EL (cell line): ENCODE measurements at regions not wholly inside any gene's neighbourhood (a gene's known extent, or its start where the extent isn't known, plus 50 kb on each side); places are given as distances from the start of the nearest gene placed in this dataset.
"Not testable (repeated sequence)": the region's sequence is repeated elsewhere in the genome, so short reads cannot be mapped to it uniquely, and the experiment has no call there.

Experiments
- DNase-seq: peaks from one replicate; pipeline ENCODE4 v3.0.0-alpha.2; 2016

DNA sequence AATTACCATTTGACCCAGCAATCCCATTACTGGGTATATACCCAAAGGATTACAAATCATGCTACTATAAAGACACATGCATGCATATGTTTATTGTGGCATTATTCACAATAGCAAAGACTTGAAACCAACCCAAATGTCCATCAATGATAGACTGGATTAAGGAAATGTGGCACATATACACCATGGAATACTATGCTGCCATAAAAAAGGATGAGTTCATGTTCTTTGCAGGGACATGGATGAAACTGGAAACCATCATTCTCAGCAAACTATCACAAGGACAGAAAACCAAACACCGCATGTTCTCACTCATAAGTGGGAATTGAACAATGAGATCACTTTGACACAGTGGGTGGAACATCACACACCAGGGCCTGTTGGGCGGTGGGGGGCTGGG is 83.9 kb upstream of the MAP3K1 start:
- not testable (repeated sequence) for DNase-seq

DNA sequence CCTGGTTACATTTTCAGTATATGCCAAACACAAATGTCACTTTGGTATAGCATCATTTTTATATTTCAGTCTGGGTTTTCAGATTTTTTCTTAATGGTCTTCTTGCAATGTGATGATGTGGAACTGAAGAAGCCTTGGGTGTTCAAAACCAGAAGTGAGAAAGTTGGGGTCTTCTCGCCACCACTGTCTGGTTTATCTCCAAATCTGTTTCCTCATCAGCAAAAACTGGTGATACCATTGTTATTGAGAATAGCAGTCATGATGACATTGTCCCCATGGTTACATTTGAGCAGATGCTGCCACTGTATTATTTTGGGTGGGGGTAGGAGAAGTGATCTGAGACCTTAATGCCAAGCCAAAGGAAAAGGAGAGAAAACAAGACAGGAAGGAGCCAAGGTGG is 85.9 kb upstream of the MAP3K1 start:
- DNase-seq = no peak

DNA sequence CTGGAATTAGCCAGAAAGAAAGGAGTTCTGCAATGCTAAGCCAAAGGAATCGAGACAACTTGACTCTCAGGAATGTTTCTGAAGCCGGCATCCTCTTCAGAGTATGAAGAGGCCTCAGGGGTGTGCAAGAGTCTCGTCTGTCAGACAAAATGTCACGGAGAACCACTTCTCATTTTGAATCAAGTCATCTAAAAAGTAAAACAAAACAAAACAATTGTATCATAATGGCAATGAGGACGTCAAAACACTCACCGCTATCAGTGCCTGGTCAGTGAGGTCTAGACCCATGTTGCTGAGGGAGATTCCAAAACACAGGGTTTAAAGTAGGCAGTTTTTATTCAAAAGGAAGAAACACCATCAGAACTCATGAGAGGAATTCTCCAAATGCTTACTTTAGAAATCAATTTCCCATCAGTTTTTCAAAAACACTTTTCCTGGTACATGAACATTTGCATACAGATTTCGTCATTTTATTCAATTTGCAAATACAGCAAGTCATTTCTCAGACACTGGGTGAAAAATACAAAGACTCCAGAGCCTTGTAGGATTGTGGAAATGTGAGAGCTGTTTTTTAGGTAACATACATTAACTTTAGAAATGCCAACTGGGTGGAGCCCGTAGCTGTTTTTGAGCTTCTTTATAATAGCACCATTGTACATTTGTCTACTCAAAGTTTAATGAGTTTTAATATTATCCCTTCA is 89.5 kb upstream of the MAP3K1 start:
- DNase-seq = no peak

DNA sequence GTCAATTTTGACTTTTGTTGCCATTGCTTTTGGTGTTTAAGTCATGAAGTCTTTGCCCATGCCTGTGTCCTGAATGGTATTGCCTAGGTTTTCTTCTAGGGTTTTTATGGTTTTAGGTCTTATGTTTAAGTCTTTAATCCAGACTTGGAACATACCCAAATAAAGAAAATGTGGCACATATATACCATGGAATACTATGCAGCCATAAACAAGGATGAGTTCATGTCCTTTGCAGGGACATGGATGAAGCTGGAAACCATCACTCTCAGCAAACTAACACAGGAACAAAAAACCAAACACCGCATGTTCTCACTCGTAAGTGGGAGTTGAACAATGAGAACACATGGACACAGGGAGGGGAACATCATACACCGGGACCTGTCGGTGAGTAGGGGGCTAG is 90.5 kb upstream of the MAP3K1 start:
- not testable (repeated sequence) for DNase-seq

DNA sequence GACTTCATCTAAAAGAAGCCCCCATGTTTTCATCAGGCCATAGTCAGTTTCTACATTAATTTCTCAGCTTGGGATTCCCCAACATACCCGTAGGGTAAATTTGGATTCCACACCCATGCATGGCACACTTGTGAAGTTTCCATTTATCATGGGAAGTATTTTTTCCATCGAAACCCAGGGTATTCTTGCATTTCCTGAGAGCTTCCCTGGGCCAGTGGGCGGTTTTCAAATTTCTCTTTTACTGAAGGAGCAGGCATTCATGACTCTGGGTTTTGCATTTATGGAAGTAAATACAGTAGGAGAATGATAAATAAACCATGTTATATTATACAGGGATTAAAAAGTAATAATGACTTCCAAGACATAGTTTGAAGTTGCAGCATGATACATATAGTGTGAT is 93.0 kb upstream of the MAP3K1 start:
- DNase-seq = no peak

DNA sequence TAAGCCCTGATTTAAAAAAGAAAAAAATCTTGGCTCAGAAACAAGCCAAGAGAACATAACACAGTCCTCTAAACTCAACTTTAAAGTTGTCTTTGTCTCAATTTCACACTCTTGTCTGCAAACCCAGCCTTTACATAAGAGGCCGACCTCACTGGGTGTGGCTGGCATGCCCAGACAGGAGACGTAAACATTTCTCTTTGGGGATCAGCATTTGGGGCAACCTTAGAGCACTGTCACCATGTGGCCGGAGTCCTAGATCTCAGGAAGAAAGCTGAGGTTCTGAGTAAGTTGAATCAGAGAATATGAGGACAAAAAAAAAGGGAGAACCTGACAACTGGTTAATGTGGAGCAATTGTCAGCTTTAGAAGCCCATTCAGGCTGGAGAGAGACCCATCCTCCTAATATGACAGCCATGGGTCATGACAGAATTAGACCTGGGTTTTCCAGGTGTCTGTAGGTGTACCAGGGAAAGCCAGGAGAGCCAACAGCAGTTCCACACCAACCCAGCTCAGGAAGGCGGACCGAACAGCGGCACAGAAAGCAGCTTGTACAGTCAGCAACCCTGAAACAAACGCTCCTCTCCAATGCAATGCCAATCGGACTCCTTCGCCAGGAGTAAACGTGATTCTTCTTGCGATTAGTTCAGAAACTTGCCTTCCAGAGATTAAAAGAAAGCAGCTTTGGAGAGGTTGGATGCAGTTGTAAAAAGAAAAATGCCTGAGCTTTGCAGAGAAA is 97.9 kb upstream of the MAP3K1 start:
- no peak for DNase-seq

DNA sequence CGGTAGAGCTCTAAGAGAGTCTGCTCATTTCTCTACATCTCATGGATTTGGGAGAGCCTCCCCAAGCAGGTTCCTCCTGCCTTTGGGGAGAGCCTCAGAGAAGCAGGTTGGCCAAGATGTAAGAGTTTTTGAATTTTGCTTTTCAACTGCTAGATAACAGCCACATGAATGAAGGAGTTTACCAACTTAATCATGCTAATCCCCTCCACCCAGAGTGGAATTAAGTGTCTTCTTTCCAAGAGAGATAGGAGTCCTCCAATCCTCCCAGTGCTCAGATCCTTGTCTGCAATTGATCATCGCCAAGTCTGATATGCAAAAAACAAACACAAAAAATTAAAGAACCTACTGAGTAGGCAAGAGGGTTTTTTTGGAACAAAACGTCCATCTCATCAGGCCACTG is 99.4 kb upstream of the MAP3K1 start:
- no peak for DNase-seq

DNA sequence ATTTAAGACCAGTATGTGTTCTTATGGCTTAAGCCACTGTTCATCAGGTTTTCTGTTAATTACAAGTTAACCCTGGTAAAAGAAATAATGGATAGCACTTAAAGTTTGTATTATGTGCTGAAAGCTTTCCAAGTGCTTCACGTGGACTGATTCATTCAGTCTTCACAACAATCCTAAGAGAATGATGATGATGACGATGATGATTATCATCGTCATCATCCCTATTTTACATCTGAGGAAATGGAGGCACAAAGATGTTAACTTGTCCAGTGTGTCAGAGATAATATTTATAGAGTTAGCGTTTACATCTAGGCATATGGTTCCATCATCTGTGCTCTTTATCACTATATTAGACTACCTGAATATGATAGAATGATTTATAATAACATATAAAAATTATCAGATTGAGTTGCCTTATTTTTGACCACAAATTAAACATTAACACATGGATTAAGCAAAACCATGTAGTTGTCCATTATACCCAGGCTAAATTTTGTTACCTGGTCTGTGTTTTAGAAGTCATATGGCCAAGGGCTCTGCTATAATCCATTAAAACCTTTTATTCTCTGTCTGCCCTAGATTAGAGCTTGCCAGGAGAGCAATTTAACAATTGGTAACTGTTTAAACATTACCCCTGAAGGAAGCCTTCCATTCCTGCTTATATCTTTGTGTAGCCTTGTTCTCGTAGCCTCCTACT is 102.3 kb upstream of the MAP3K1 start:
- DNase-seq = no peak

DNA sequence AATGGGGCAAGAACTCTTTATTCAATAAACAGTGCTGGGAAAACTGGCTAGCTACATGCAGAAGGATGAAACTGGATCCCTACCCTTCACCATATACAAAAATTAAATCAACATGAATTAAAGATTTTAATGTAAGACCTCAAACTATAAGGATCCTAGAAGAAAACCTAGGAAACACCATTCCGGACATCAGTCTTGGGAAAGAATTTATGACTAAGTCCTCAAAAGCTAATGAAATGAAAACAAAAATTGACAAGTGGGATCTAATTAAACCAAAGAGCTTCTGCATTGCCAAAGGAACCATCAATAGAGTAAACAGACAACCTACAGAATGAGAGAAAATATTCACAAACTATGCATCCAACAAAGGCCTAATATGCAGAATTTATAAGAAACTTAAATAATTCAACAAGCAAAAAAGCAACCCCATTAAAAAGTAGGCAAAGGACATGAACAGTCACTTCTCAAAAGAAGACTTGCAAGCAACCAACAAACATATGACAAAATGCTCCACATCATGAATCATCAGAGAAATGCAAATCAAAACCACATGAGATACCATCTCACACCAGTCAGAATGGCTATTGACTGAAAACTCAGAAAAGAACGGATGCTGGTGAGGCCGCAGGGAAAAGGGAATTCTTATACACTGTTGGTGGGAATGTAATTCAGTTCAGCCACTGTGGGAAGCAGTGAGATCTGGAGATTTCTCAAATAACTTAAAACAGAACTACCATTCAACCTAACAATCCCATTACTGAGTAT is 104.3 kb upstream of the MAP3K1 start:
- DNase-seq = peak; percentile 91

DNA sequence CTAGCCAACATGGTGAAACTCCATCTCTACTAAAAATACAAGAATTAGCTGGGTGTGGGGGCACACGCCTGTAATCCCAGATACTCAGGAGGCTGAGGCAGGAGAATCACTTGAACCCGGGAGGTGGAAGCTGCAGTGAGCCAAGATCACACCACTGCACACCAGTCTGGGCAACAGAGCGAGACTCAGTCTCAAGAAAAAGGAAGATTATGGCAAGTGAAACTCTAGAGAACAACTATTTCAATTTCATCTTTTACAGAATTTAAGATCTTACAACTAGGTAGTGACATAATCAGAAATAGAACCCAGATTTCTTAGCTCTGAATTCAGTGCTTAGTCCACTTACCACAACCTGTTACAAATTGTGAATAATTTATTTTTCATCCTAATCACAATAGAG is 108.8 kb upstream of the MAP3K1 start:
- DNase-seq = no peak

DNA sequence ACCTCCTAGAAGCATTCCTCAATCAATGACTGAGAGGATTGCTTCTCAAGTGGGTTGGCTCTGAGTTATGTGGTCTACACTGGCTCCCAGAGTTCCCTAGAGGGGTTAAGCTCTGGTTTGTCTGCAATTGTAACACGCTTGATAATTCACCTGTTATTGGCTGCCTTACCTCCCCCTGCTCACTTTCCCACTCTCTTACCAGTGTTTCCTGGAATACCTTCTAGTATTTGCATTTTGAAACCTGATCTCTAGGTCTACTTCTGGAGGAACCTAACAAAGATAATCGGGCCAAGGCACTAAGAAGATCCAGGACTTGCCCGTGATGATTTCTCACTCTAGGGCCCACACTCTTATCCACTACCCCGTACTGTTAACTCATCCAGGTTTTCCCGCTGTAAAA is 110.1 kb upstream of the MAP3K1 start:
- DNase-seq = no peak

DNA sequence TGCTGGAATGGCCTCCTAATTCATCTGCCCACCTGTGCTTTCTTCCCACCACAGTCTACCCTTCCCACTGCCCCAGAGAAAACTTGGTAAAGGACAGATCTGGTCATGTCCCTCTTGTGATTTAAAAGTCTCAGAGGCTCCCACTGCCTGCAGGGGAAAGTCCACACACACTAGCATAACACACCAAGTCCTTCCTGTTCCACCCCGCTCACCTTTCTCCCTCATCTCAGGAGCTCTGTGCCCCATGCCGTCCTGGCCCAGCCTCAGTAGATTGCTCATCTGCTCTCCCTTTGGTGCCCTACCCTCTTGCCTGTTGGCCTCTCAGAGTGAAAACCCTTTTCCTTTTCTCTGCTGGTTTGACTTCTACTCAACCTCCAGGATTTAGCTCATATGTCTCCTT is 111.4 kb upstream of the MAP3K1 start:
- no peak for DNase-seq

DNA sequence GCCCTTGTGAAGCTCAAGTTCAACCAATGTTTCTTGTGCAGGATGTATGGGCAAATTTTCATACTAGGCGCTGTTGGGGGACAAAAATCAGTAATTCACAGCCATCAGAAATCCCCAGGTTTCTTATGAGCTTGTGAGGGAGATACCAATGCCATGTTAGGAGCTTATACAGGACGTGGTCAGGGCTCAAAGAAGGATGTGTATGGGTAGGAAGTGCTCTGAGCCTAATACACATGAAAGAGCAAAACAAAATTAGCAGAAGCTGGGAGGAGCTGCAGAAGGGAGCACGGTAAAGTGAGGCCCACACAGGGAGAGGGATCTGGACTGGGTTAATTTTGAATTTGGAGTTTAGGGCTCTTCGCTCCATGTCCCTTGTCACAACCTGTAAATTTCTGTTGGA is 114.6 kb upstream of the MAP3K1 start:
- DNase-seq = no peak

DNA sequence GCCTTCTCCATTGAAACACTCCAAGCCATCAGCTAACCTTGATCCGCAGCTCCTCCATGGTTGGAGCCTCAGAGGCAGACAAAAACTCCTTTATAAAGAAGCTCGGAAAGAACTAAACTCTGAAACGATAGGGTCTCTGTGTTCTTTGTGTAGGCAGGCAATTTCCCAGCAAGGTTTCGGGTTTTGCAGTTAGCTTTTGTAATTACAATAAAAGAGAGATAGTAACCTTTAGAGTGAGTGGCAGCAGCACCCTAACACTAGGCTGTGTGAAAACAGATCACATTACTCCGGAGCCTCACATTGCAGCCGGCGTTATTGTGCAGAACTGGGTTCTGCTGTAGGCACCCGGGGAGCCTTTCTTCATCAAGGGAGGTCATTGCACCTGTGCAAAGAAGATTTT is 115.8 kb upstream of the MAP3K1 start:
- no peak for DNase-seq

DNA sequence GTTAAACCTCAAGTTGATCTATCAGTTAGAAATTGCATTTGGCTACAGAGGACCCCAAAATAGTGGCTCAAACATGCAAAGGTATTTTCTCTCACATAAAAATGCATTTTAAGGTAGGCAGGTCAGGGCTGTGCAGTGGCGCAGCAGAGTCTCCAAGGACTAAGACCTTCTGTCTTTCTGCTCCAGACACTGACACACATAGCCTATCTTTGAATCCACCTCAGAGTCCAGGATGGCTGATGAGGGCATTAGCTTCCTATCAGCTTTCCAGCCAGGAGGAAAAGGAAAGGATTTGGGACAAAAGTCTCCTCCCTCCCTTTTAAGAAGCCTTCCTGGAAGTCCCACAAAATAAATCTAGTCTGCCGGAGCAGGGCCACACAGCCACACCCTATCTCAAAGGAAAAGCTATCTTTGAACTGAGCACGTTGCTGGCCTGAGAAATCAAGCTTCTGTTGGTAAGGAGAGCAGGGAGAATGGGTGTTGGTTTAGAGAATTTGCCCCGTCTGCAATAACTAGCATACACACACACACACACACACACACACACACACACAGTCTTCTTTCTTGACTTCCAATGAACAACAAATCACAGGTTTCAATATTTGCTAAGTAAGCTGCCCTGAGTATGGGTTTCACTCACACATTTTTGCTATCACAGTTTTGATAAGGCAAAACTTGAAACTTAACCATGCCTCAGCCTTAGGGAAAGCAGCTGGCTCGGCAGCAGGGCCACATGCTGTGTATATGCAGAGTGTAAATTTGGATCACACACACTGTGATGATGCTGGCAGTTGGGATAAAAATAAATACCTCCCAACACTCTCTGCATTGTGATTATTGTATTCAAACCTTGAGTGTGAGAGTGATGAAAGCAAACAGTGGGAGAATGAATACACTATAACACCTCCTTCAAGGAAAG is 116.6 kb upstream of the MAP3K1 start:
- no peak for DNase-seq

DNA sequence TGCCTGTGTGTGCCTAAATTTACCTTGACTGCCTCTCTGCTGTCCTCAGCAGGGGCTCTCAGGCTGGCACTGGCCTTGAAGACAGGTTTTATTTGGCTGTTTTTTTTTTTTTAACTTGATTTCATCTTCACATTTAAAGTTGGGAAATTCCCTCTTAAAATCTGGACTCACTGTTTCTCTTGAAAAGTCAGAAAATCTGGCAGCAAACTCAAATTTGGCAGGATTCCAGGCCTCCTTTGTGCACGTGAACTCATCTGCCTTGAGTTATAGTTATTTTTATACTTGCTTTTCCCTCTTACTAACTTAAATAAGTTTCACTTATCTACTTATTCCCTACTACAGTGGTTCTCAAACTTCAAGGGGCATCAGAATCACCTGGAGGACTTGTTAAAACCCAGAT is 118.4 kb upstream of the MAP3K1 start:
- DNase-seq = peak; percentile 36

DNA sequence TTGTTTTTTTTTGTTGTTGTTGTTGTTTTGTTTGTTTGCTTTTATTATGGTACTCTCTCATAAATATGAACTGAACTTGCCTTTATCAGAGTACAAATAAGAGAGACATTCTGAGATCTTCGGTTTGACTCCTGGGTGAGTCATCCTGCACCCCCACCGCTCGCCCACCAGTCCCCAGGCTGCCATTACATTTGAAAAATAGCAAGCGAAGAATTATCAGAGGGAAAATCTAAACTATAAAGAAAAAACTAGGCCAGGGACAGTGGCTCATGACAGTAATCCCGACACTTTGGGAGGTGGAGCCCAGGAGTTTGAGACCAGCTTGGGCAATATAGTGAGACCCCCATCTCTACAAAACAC is 122.1 kb upstream of the MAP3K1 start:
- no peak for DNase-seq

DNA sequence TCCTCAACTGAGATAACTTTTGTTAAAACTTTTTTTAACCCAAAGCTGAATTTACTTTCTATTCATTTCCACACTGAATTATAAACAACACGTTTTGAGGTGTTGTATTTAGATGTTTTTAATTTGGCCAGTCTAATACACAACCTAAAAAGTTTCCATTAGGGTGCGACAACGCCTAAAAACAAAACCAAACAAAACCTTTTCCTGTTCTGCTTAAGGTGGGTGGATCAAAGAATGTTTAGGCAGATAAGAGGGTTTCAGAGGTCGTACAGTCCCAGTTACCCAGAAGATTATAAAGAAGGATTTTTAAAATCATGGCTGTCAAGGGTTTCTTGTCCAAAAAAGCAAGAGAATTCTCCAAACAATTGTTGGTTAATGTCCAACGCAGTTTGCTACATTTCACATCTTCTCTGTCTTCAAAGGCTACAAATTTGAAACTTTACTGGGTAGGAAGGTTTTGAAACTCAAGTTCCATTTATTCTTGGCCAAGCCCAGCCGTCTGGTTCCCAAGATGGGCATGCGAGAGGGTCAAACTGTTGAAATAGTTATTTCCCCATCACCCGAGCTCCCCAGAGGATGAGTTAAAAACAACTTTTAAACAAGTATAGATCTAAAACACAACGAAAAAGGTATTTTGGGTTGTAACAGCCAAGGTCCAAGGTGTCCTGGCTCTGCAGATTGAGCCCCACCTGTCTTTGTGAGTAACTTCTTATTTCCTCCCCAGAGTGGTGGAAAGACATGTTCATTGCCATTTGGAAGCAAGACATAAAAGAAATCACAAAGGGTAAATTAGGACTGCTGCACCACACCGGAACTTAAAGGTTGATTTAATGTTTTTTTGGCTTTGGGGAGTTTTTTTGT is 122.8 kb upstream of the MAP3K1 start:
- DNase-seq = no peak

DNA sequence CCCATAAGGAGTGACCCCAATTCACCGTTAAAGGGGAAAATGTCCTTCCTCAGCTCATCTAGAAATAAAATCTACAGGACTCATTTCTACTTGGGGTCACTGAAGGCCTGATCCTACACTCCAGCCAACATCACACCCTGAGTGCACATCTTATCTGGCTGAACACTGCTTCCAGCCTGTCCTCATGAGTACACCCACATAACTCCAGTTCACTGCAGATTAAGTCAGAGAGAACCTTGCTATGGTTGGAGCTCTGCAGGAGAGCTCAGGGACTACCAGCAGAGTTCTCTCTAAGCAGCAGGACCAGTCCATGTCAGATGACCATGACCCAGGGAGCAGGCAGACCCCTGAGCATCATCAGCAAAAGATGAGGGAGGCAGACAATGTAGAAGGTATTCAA is 126.9 kb upstream of the MAP3K1 start:
- DNase-seq = no peak

DNA sequence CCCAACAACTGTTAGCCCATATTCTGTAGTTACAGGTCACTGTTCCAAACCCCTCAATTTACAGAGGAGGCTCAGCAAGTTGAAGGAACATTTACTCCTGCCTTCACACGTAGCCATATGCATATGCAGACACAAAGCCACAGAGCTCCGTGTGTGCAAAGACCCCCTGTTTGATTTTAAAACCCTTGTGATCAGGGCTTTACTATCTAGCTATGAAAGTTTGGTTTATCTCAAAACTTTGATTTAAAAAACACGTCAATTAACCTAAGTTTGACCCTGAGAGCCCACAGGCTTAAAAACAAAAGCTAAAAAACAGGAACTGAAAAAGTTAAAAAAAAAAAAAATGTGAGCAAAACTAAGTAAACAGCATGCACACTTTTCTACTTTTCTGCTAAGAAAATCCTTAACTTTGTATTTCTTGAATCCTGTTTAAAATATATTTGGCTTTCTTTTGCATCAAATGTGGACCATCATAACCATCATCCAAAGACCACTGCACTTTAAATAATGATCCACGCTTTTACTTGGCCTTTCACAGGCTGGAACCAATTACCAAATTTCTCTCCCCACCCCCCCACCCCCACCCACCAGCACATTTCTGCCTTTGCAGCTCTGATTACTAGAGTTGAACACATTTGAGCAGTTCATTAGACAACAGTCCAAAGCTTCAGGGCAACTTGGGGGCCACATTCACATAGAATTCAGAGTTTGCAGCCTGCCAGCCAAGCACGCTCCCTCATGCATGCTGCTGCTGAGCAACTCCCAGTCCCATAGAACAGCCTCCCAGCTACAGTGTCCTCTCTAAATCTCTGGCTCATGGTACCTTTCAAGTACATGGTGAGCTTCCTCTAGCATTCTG is 128.8 kb upstream of the MAP3K1 start:
- no peak for DNase-seq
